Neural cell (in vitro differentiated cells): ENCODE measurements at regions not wholly inside any gene's neighbourhood (a gene's known extent, or its start where the extent isn't known, plus 50 kb on each side); places are given as distances from the start of the nearest gene placed in this dataset.

Experiments used
- EP300 ChIP-seq: fragments of 450-650 bp; conservative IDR thresholded peaks from 2 replicates; pipeline ENCODE4 v1.6.1; 2014; ENCODE audit warnings: antibody characterized with exemption, mild to moderate bottlenecking, moderate library complexity; ENCODE audit not compliant: poor library complexity, severe bottlenecking
- EZH2 ChIP-seq: fragments of 200-600, 300-800 bp; shearing (Covaris generic), sonication (generic); IDR thresholded peaks from 2 replicates; pipeline ENCODE4 v1.6.1; 2014; ENCODE audit warnings: antibody characterized with exemption, low read length, borderline replicate concordance, mild to moderate bottlenecking; ENCODE audit not compliant: insufficient read depth, poor library complexity, severe bottlenecking
- POLR2AphosphoS5 ChIP-seq: IDR thresholded peaks from 2 replicates; pipeline ENCODE4 v1.6.1; 2012
- TF ChIP-seq, protein P1 (sequence below): fragments of 450-650 bp; IDR thresholded peaks from 2 replicates; pipeline ENCODE4 v1.5.1; 2014; ENCODE audit warnings: antibody characterized with exemption, mild to moderate bottlenecking, moderate library complexity; ENCODE audit not compliant: poor library complexity, severe bottlenecking

DNA sequence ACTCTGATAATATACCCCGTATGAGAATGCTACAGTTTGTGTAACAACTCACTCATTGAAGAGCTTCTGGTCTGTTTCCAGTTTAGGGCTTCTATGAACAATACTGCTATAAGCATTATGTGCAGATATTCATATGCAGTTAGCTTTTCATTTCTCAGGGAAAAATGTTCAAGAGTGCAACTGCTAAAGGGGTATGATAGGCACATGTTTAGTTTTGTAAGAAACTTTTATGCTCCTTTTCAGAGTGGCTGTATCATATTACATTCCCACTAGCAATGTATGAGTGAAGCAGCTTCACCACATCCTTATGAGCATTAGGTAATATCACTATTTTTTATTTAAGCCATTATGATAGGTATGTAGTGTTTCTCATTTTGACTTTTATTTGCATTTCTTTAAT is 182.6 kb upstream of the CXCL12 start:
- TF ChIP-seq, protein P1, sequence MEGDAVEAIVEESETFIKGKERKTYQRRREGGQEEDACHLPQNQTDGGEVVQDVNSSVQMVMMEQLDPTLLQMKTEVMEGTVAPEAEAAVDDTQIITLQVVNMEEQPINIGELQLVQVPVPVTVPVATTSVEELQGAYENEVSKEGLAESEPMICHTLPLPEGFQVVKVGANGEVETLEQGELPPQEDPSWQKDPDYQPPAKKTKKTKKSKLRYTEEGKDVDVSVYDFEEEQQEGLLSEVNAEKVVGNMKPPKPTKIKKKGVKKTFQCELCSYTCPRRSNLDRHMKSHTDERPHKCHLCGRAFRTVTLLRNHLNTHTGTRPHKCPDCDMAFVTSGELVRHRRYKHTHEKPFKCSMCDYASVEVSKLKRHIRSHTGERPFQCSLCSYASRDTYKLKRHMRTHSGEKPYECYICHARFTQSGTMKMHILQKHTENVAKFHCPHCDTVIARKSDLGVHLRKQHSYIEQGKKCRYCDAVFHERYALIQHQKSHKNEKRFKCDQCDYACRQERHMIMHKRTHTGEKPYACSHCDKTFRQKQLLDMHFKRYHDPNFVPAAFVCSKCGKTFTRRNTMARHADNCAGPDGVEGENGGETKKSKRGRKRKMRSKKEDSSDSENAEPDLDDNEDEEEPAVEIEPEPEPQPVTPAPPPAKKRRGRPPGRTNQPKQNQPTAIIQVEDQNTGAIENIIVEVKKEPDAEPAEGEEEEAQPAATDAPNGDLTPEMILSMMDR = no peak
- TF ChIP-seq EZH2 = no peak
- no peak for TF ChIP-seq POLR2AphosphoS5
- TF ChIP-seq EP300 = no peak
